ENCODE measurements at regions not wholly inside any gene's neighbourhood (a gene's known extent, or its start where the extent isn't known, plus 50 kb on each side); places are given as distances from the start of the nearest gene placed in this dataset.

DNA sequence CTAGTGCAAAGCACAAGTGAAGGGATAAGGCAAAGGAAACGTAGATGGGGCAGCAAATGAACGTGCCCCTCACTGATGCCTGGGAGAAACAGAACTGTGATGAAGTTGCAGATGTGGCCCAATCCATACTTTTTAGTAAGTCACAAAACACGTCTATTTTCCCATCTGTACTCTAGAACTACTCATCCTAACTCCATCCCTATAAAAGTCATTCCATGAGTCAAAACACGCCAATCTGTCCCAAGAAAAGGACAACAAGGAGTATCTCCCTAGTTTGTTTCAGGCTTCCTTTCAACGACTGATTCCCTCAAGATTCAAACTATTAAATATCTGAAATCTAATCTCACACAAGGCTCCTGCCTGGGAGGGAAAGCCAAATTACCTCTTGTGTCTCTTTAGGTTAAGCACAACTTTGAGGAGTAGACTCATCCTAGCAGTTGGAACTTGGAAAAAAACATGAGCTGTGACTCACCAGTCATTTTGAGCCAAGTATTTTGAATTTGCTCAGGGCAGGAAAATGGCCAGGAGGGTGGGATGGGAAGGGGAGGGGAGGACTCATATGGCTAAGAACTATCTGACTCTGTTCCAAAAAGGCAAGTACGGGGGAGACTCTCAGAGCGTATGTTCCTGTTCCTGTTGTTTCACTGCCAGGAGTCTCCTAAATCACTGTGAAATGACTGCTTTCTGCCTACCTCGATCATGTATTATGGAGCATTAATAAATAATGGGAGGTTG is 214.5 kb upstream of the CAMK1G start:
- TF ChIP-seq, protein P1, sequence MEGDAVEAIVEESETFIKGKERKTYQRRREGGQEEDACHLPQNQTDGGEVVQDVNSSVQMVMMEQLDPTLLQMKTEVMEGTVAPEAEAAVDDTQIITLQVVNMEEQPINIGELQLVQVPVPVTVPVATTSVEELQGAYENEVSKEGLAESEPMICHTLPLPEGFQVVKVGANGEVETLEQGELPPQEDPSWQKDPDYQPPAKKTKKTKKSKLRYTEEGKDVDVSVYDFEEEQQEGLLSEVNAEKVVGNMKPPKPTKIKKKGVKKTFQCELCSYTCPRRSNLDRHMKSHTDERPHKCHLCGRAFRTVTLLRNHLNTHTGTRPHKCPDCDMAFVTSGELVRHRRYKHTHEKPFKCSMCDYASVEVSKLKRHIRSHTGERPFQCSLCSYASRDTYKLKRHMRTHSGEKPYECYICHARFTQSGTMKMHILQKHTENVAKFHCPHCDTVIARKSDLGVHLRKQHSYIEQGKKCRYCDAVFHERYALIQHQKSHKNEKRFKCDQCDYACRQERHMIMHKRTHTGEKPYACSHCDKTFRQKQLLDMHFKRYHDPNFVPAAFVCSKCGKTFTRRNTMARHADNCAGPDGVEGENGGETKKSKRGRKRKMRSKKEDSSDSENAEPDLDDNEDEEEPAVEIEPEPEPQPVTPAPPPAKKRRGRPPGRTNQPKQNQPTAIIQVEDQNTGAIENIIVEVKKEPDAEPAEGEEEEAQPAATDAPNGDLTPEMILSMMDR (conservative IDR thresholded peaks at IDR 0.05; ENCODE audit: low read depth in 2 of 2) = no peak
- TF ChIP-seq EZH2phosphoT487 (IDR thresholded peaks at IDR 0.05; ENCODE audit: unreplicated experiment) = no peak
- TF ChIP-seq EZH2 (IDR thresholded peaks at IDR 0.05; ENCODE audit: low read depth, unreplicated experiment) = no peak
- TF ChIP-seq, protein P2, sequence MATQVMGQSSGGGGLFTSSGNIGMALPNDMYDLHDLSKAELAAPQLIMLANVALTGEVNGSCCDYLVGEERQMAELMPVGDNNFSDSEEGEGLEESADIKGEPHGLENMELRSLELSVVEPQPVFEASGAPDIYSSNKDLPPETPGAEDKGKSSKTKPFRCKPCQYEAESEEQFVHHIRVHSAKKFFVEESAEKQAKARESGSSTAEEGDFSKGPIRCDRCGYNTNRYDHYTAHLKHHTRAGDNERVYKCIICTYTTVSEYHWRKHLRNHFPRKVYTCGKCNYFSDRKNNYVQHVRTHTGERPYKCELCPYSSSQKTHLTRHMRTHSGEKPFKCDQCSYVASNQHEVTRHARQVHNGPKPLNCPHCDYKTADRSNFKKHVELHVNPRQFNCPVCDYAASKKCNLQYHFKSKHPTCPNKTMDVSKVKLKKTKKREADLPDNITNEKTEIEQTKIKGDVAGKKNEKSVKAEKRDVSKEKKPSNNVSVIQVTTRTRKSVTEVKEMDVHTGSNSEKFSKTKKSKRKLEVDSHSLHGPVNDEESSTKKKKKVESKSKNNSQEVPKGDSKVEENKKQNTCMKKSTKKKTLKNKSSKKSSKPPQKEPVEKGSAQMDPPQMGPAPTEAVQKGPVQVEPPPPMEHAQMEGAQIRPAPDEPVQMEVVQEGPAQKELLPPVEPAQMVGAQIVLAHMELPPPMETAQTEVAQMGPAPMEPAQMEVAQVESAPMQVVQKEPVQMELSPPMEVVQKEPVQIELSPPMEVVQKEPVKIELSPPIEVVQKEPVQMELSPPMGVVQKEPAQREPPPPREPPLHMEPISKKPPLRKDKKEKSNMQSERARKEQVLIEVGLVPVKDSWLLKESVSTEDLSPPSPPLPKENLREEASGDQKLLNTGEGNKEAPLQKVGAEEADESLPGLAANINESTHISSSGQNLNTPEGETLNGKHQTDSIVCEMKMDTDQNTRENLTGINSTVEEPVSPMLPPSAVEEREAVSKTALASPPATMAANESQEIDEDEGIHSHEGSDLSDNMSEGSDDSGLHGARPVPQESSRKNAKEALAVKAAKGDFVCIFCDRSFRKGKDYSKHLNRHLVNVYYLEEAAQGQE (IDR thresholded peaks at IDR 0.05; ENCODE audit: unreplicated experiment) = no peak
- no peak for TF ChIP-seq POLR2AphosphoS5 (IDR thresholded peaks at IDR 0.05; ENCODE audit: low read depth)
- no peak for TF ChIP-seq STAT1 (IDR thresholded peaks at IDR 0.05; ENCODE audit: unreplicated experiment)
- TF ChIP-seq CREB1 (CRISPR knock-in tag; IDR thresholded peaks at IDR 0.05; ENCODE audit: low read depth) = no peak
- no peak for TF ChIP-seq ZNF331 (CRISPR knock-in tag; IDR thresholded peaks at IDR 0.05; ENCODE audit: low read depth)
- no peak for TF ChIP-seq JUNB (IDR thresholded peaks at IDR 0.05; ENCODE audit: unreplicated experiment)
- no peak for TF ChIP-seq NANOG (IDR thresholded peaks at IDR 0.05; ENCODE audit: borderline replicate concordance)

All from GM23338 (cell line).